ENCODE measurements at regions not wholly inside any gene's neighbourhood (a gene's known extent, or its start where the extent isn't known, plus 50 kb on each side); places are given as distances from the start of the nearest gene placed in this dataset.

DNA sequence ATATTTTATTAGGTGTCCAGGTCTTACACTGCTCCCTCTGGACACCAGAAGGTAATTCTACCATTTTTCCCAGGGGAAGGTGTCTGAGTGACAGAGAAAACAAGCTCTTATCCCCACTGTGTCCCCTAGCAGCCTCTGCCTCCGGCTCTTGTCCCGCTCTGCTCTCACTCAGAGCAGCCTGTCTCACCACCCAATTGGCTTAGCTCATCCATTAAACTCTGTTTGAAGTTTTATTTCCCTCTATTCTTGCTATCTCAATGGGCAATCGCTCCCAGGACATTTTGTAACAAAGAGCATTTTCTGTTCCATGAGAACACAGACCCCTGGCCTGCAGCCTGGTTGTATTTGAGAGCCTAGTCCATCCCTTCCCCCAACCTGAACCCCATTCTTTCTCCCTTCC, 90.6 kb upstream of the LDAH start:
- DNase-seq = no peak

- no peak for DNase-seq
Observed at GRCh38 chr2:20900052-20900636, 77.2 kb upstream of the LDAH start.

DNA sequence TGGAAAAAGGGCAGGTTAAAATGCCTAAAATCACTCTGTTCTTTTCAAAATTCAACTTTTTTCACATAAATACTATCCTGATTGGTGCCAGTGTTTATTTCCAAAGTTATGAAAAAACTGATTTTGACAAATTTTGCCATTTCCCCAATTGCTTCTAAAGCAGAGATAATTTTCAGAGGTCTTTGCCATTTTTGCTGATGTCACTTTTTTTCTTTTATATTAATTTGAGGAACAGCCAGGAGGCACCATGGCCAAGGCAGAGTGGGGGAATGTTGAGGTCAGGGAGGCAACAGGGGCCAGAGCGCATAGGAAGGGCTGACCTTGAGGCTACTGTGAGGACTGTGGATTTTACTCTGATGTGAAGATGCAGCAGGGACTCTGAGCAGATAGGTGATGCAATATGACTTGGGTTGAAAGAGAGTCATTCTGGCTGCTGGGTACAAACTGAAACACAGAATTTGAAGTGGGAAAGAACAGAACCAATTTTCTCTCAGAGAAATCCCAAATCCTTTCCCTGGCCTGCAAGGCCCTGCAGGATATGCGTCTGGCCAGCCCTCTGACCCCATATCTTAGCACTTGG, 75.1 kb upstream of the LDAH start:
- no peak for DNase-seq

- DNase-seq = no peak
Observed at GRCh38 chr2:20897047-20897446, 74.1 kb upstream of the LDAH start.

GRCh38 chr2:20884829-20885228, 61.9 kb upstream of the LDAH start:
- DNase-seq = no peak

DNA sequence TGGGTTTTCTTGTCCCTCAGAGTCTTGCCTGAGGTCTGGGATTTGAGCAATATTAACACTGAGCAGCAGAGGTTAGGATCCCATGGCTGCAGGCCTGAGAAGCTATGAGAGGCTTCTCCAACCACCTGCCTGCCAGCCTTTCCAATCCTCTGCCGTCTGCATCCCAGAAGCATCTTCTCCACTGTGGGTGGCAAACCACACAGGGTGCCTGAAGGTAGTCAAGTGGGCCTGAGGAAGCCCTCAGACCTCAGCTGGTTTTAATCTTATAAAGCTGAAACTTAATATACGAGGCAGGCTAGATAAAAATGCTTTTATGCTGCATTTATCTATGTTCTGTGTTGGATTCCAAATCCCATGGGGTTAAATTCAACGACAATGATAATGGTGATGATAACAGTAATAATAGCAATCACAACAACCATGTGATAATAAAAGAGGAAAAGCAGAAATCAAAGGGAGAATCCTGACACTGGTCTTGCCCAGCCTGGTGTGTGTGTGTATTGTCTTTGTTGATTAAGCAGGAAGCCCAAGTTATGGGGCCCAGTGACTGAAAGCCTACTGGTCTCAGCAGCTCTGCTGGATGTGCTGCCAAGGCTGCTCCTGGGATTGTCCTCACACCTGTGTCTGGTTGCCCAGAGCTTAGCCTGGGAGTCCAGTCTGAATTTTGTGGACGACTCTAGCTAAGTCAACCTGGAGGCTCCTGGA, 59.7 kb upstream of the LDAH start:
- no peak for DNase-seq

GRCh38 chr2:20880221-20880771, 57.4 kb upstream of the LDAH start:
- DNase-seq = no peak

DNA sequence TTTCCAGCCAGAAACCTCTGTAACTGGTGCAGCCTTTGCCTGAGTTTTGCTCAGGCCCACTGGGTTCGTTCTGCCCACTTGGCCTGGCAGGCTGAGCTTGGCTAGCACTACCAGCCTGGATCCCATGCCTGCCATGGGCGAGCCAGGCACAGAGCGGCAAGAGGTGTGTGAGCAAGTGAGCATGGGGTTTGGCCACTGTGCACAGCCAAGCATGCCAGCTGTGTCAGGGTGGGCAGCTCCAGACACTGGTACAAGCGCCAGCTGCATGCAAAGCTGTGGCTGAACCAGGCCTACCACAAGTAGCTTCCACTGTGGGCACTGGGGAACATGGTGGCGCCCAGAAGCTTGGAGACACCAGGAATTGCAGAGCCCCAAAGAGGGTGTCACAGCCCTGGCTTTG, 56.3 kb upstream of the LDAH start:
- DNase-seq = no peak

GRCh38 chr2:20877960-20878359, 55.1 kb upstream of the LDAH start:
- DNase-seq = no peak

Measured in NCI-H1105 treated with DMSO at 0.1 percent for 48 hours (cell line).